ENCODE measurements at regions not wholly inside any gene's neighbourhood (a gene's known extent, or its start where the extent isn't known, plus 50 kb on each side); places are given as distances from the start of the nearest gene placed in this dataset.
"Not testable (repeated sequence)": the region's sequence is repeated elsewhere in the genome, so short reads cannot be mapped to it uniquely, and the experiment has no call there.

DNA sequence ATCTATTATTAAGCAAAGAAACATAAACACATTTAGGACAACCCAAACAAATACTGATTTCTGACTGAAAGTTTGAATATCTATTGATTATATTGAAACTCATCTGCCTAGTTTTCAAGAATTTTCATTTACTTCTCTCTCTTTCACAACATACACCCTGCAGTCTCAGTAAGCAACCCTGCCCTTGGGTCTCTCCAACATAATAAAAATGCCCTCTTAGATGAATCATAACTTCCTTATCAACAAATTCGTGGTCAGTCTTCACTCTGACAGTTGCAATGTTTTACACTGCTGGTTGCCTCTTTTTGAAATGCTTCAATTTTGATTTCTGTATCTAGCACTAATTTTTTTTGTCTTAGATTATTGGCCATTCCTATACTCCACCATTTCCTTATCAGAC lies 122.0 kb downstream of the DDX11 start:
- not testable (repeated sequence) for TF ChIP-seq EZH2phosphoT487 (IDR thresholded peaks at IDR 0.05; ENCODE audit: borderline replicate concordance, low read length); CTCF (IDR thresholded peaks at IDR 0.05; ENCODE audit: low read depth, low read length, poor library complexity, severe bottlenecking)

Measured in DOHH2 (cell line).